GM12891 (cell line): ENCODE measurements at regions not wholly inside any gene's neighbourhood (a gene's known extent, or its start where the extent isn't known, plus 50 kb on each side); places are given as distances from the start of the nearest gene placed in this dataset.

Experiments
- POLR2A ChIP-seq: IDR thresholded peaks from 2 replicates; pipeline ENCODE4 v1.6.1; 2011; ENCODE audit warnings: low read depth, low read length, control low read depth
- POLR2AphosphoS5 ChIP-seq: IDR thresholded peaks from 2 replicates; pipeline ENCODE4 v1.6.1; 2011; ENCODE audit warnings: low read depth, low read length, control low read depth
- SPI1 ChIP-seq: IDR thresholded peaks from 2 replicates; pipeline ENCODE4 v1.6.1; 2011; ENCODE audit warnings: low read depth, low read length, control low read depth
- TAF1 ChIP-seq: IDR thresholded peaks from 2 replicates; pipeline ENCODE4 v1.6.1; 2011; ENCODE audit warnings: low read depth, low read length, control low read depth

DNA sequence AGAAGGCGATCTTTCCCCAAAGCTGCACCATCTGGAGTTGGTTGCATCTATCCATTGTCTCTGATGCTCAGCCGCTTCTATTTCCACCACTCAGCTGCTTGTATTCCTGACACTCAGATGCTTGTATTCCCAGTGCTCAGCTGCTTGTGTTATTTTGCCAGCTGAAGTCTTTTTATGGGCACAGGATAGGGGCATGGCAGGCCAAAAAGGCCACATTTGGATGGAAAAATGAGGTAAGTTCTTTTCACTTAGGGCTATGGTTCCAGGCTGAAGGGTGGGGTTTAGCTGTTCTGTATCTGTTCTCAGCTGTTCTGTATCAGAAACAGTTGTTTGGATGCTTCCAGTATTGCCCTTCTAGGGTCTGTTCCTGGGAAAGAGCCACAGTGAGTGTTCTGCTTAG, 944.9 kb downstream of the QKI start:
- TF ChIP-seq POLR2AphosphoS5 (no peak), POLR2A (no peak), SPI1 (no peak), TAF1 (no peak)
